Ishikawa (cell line): ENCODE measurements at regions not wholly inside any gene's neighbourhood (a gene's known extent, or its start where the extent isn't known, plus 50 kb on each side); places are given as distances from the start of the nearest gene placed in this dataset.

Experiments
- CEBPB ChIP-seq: IDR thresholded peaks from 2 replicates; pipeline ENCODE4 v1.6.1; 2012
- CREB1 ChIP-seq: IDR thresholded peaks from 2 replicates; pipeline ENCODE4 v1.6.1; 2012; ENCODE audit warnings: low read depth
- EGR1 ChIP-seq: IDR thresholded peaks from 2 replicates; pipeline ENCODE4 v1.6.1; 2012
- EP300 ChIP-seq: IDR thresholded peaks from 2 replicates; pipeline ENCODE4 v1.6.1; 2012; ENCODE audit warnings: borderline replicate concordance
- FOXM1 ChIP-seq: IDR thresholded peaks from 2 replicates; pipeline ENCODE4 v1.6.1; 2012; ENCODE audit warnings: low read depth, borderline replicate concordance
- MAX ChIP-seq: IDR thresholded peaks from 2 replicates; pipeline ENCODE4 v1.6.1; 2012
- NFIC ChIP-seq: IDR thresholded peaks from 2 replicates; pipeline ENCODE4 v1.6.1; 2012
- RAD21 ChIP-seq: IDR thresholded peaks from 2 replicates; pipeline ENCODE4 v1.6.1; 2012; ENCODE audit warnings: low read depth
- REST ChIP-seq: IDR thresholded peaks from 2 replicates; pipeline ENCODE4 v1.6.1; 2012; ENCODE audit warnings: low read depth, mild to moderate bottlenecking
- TAF1 ChIP-seq: IDR thresholded peaks from 2 replicates; pipeline ENCODE4 v1.6.1; 2012; ENCODE audit warnings: low read depth, mild to moderate bottlenecking
- TCF12 ChIP-seq: IDR thresholded peaks from 2 replicates; pipeline ENCODE4 v1.6.1; 2012; ENCODE audit warnings: low read depth
- TEAD4 ChIP-seq: IDR thresholded peaks from 2 replicates; pipeline ENCODE4 v1.6.1; 2012
- USF1 ChIP-seq: IDR thresholded peaks from 2 replicates; pipeline ENCODE4 v1.6.1; 2012
- YY1 ChIP-seq: IDR thresholded peaks from 2 replicates; pipeline ENCODE4 v1.6.1; 2012; ENCODE audit warnings: low read depth
- ZBTB7A ChIP-seq: IDR thresholded peaks from 2 replicates; pipeline ENCODE4 v1.6.1; 2012; ENCODE audit warnings: low read depth

GRCh38 chr4:13922459-13922858 is 294.9 kb upstream of the BOD1L1 start:
- TF ChIP-seq CREB1 (no peak), ZBTB7A (no peak), TEAD4 (no peak), MAX (no peak), REST (no peak), EGR1 (no peak), TCF12 (no peak), TAF1 (no peak), CEBPB (no peak), FOXM1 (no peak), YY1 (no peak), USF1 (no peak), RAD21 (no peak), EP300 (no peak)

- TF ChIP-seq USF1 (no peak), YY1 (no peak), MAX (no peak), TCF12 (no peak), CREB1 (no peak)
Observed at GRCh38 chr4:13922873-13923645, 295.5 kb upstream of the BOD1L1 start.

GRCh38 chr4:13928214-13928613 is 300.7 kb upstream of the BOD1L1 start:
- TF ChIP-seq RAD21: no peak
- TF ChIP-seq CEBPB: no peak
- no peak for TF ChIP-seq EGR1
- no peak for TF ChIP-seq REST
- no peak for TF ChIP-seq NFIC
- no peak for TF ChIP-seq CREB1
- no peak for TF ChIP-seq YY1
- TF ChIP-seq EP300: no peak
- TF ChIP-seq MAX: no peak
- no peak for TF ChIP-seq TEAD4
- no peak for TF ChIP-seq TCF12
- TF ChIP-seq USF1: no peak

- TF ChIP-seq EGR1 (no peak), USF1 (no peak), NFIC (no peak), TAF1 (no peak), TEAD4 (no peak), REST (no peak), MAX (no peak), ZBTB7A (no peak), YY1 (no peak), EP300 (no peak), CEBPB (no peak), TCF12 (no peak), FOXM1 (no peak), CREB1 (no peak), RAD21 (no peak)
Observed at GRCh38 chr4:13930155-13930554, 302.6 kb upstream of the BOD1L1 start.
